Hepatocyte (in vitro differentiated cells): ENCODE measurements at regions not wholly inside any gene's neighbourhood (a gene's known extent, or its start where the extent isn't known, plus 50 kb on each side); places are given as distances from the start of the nearest gene placed in this dataset.

Experiments
- DNase-seq: peaks from one replicate; pipeline ENCODE4 v3.0.0-alpha.2; 2016; ENCODE audit warnings: low spot score
- H2AFZ ChIP-seq: fragments of 200-600 bp; sonication (generic); 2 replicates; pipeline ENCODE4 v1.6.0; 2016; ENCODE audit warnings: antibody characterized with exemption, mild to moderate bottlenecking
- H3K27ac ChIP-seq: fragments of 200-600 bp; sonication (generic); 2 replicates; pipeline ENCODE4 v1.5.1; 2016; ENCODE audit warnings: mild to moderate bottlenecking
- H3K27me3 ChIP-seq: fragments of 200-600 bp; sonication (generic); 2 replicates; pipeline ENCODE4 v1.6.1; 2016
- H3K36me3 ChIP-seq: fragments of 200-600 bp; sonication (generic); replicated peaks from 2 replicates; pipeline ENCODE4 v1.5.1; 2016; ENCODE audit warnings: low read depth; ENCODE audit not compliant: insufficient read depth
- H3K4me1 ChIP-seq: fragments of 200-600 bp; sonication (generic); 2 replicates; pipeline ENCODE4 v1.5.1; 2016; ENCODE audit warnings: mild to moderate bottlenecking, moderate library complexity; ENCODE audit not compliant: insufficient read depth
- H3K4me2 ChIP-seq: fragments of 200-600 bp; sonication (generic); 2 replicates; pipeline ENCODE4 v1.6.0; 2016
- H3K4me3 ChIP-seq: fragments of 200-600 bp; sonication (generic); 2 replicates; pipeline ENCODE4 v1.5.1; 2016; ENCODE audit warnings: mild to moderate bottlenecking
- H3K79me2 ChIP-seq: fragments of 200-600 bp; sonication (generic); 2 replicates; pipeline ENCODE4 v1.6.0; 2017; ENCODE audit warnings: mild to moderate bottlenecking
- H3K9me2 ChIP-seq: fragments of 200-600 bp; sonication (generic); replicated peaks from 2 replicates; pipeline ENCODE4 v1.6.0; 2017; ENCODE audit warnings: mild to moderate bottlenecking; ENCODE audit not compliant: insufficient read depth
- H3K9me3 ChIP-seq: fragments of 200-600 bp; sonication (generic); 2 replicates; pipeline ENCODE4 v1.5.1; 2016; ENCODE audit warnings: low read depth, mild to moderate bottlenecking
- H4K20me1 ChIP-seq: fragments of 200-600 bp; sonication (generic); 2 replicates; pipeline ENCODE4 v1.6.0; 2016; ENCODE audit warnings: mild to moderate bottlenecking; ENCODE audit not compliant: insufficient read depth, poor library complexity, severe bottlenecking
- CTCF ChIP-seq: fragments of 200-600 bp; sonication (generic); IDR thresholded peaks from 2 replicates; pipeline ENCODE4 v1.5.1; 2016; ENCODE audit warnings: antibody characterized with exemption, mild to moderate bottlenecking; ENCODE audit not compliant: poor library complexity
- EZH2 ChIP-seq: fragments of 200-600 bp; sonication (generic); IDR thresholded peaks from 2 replicates; pipeline ENCODE4 v1.6.1; 2016; ENCODE audit warnings: antibody characterized with exemption, mild to moderate bottlenecking, borderline replicate concordance
- EZH2phosphoT487 ChIP-seq: fragments of 200-600 bp; sonication (generic); IDR thresholded peaks from one replicate; pipeline ENCODE4 v1.6.1; 2018; ENCODE audit warnings: antibody characterized with exemption, mild to moderate bottlenecking, low read depth, moderate library complexity; ENCODE audit not compliant: unreplicated experiment, severe bottlenecking
- WGBS: methylation state at CpG from one replicate; pipeline ENCODE4 v1.1.6; 2016; ENCODE audit warnings: low lambda C conversion rate; ENCODE audit errors: missing lambda C conversion rate; 5-methylcytosine and 5-hydroxymethylcytosine counted together

GRCh38 chr22:34971456-34971855 is 94.5 kb upstream of the ISX start:
- Histone ChIP-seq H2AFZ (no peak overlapping the region), H4K20me1 (no peaks in the 10 kb centered on the region), H3K27me3 (no peaks in the 10 kb centered on the region), H3K79me2 (no peaks in the 10 kb centered on the region), H3K9me3 (no peaks in the 10 kb centered on the region), H3K4me3 (no peak overlapping the region), H3K27ac (no peak overlapping the region), H3K4me1 (no peaks in the 10 kb centered on the region), H3K4me2 (no peak overlapping the region), H3K9me2 (no peaks in the 10 kb centered on the region), H3K36me3 (no peaks in the 10 kb centered on the region)
- WGBS, result 48% methylated on average over 2 of the region's 2 CpGs
- no peak for TF ChIP-seq EZH2
- no peak for TF ChIP-seq EZH2phosphoT487
- no peak for TF ChIP-seq CTCF
- DNase-seq, result no peak

GRCh38 chr22:34972191-34972897 is 93.6 kb upstream of the ISX start:
- Histone ChIP-seq H4K20me1 (no peaks in the 10 kb centered on the region), H3K4me2 (no peak overlapping the region), H3K27ac (no peak overlapping the region), H3K27me3 (no peaks in the 10 kb centered on the region), H2AFZ (no peak overlapping the region), H3K79me2 (no peaks in the 10 kb centered on the region), H3K9me2 (no peaks in the 10 kb centered on the region), H3K4me1 (no peaks in the 10 kb centered on the region), H3K9me3 (no peaks in the 10 kb centered on the region), H3K4me3 (no peak overlapping the region), H3K36me3 (no peaks in the 10 kb centered on the region)
- TF ChIP-seq EZH2 (no peak), CTCF (no peak), EZH2phosphoT487 (no peak)
- no peak for DNase-seq
- WGBS, result 84% methylated on average over 8 of the region's 8 CpGs

- no peaks in the 10 kb centered on the region for H3K79me2 ChIP-seq
- no peak for TF ChIP-seq EZH2phosphoT487
- TF ChIP-seq EZH2, result no peak
- TF ChIP-seq CTCF, result no peak
- H4K20me1 ChIP-seq, result no peaks in the 10 kb centered on the region
- H3K9me3 ChIP-seq, result no peaks in the 10 kb centered on the region
- no peak overlapping the region for H3K4me2 ChIP-seq
- H3K9me2 ChIP-seq, result no peaks in the 10 kb centered on the region
- no peak for DNase-seq
- 76% methylated on average over 1 of the region's 1 CpG for WGBS
- no peak overlapping the region for H3K4me3 ChIP-seq
- H3K27me3 ChIP-seq, result no peaks in the 10 kb centered on the region
- no peak overlapping the region for H3K27ac ChIP-seq
- no peaks in the 10 kb centered on the region for H3K4me1 ChIP-seq
- no peaks in the 10 kb centered on the region for H3K36me3 ChIP-seq
- no peak overlapping the region for H2AFZ ChIP-seq
These were observed 92.9 kb upstream of the ISX start for GRCh38 chr22:34973016-34973415.
